AG10803 (cell line): ENCODE measurements at regions not wholly inside any gene's neighbourhood (a gene's known extent, or its start where the extent isn't known, plus 50 kb on each side); places are given as distances from the start of the nearest gene placed in this dataset.

Experiments used
- DNase-seq: peaks from one replicate; pipeline ENCODE4 v3.0.0; 2010; ENCODE audit warnings: low read depth
- H3K4me3 ChIP-seq: 2 replicates; pipeline ENCODE4 v1.5.1; 2011; ENCODE audit warnings: mild to moderate bottlenecking, low read length, control low read depth
- CTCF ChIP-seq: conservative IDR thresholded peaks from 2 replicates; pipeline ENCODE4 v1.5.1; 2011; ENCODE audit warnings: mild to moderate bottlenecking, low read length, control low read depth, inconsistent platforms

- no peak overlapping the region for H3K4me3 ChIP-seq
- DNase-seq, result no peak
- TF ChIP-seq CTCF, result no peak
These were observed 372.7 kb upstream of the FAT3 start for GRCh38 chr11:91851908-91852307.

- DNase-seq, result no peak
- TF ChIP-seq CTCF, result no peak
- H3K4me3 ChIP-seq, result no peak overlapping the region
These were observed 373.9 kb upstream of the FAT3 start for GRCh38 chr11:91850533-91851275.

- TF ChIP-seq CTCF, result no peak
- DNase-seq, result no peak
- H3K4me3 ChIP-seq, result no peak overlapping the region
These were observed 374.6 kb upstream of the FAT3 start for GRCh38 chr11:91850021-91850420.

GRCh38 chr11:91846649-91847048 is 378.0 kb upstream of the FAT3 start:
- no peak overlapping the region for H3K4me3 ChIP-seq
- no peak for DNase-seq
- no peak for TF ChIP-seq CTCF

- no peak for DNase-seq
- TF ChIP-seq CTCF, result no peak
- H3K4me3 ChIP-seq, result no peak overlapping the region
These were observed 378.6 kb upstream of the FAT3 start for GRCh38 chr11:91846002-91846401.

GRCh38 chr11:91840640-91841240 is 383.9 kb upstream of the FAT3 start:
- TF ChIP-seq CTCF, result no peak
- H3K4me3 ChIP-seq, result no peak overlapping the region
- no peak for DNase-seq
